CD14-positive monocyte (primary cell): ENCODE measurements at regions not wholly inside any gene's neighbourhood (a gene's known extent, or its start where the extent isn't known, plus 50 kb on each side); places are given as distances from the start of the nearest gene placed in this dataset.

Experiments
- DNase-seq, 3 donors: peaks; one replicate each; pipeline ENCODE4 v3.0.0-alpha.2; 2011 to 2022
- H2AFZ ChIP-seq: 2 replicates; pipeline ENCODE4 v1.6.0; 2012; ENCODE audit warnings: mild to moderate bottlenecking, low read depth, low read length, inconsistent platforms; ENCODE audit not compliant: insufficient read depth, poor library complexity, severe bottlenecking
- H3K27ac ChIP-seq, 2 donors: 1 replicate in 1 of 2; 2 replicates in 1 of 2; pipeline ENCODE4 v1.5.1; 2012 to 2013; ENCODE audit warnings: low read length in 2 of 2, control low read depth in 1 of 2, inconsistent platforms in 1 of 2, low read depth in 1 of 2, mild to moderate bottlenecking in 1 of 2
- H3K27me3 ChIP-seq, 2 donors: one replicate each; pipeline versions ENCODE4 v1.6.0 to v1.6.1; 2011 to 2013; ENCODE audit warnings: low read length in 2 of 2; ENCODE audit not compliant: control insufficient read depth in 2 of 2, insufficient read depth in 2 of 2
- H3K36me3 ChIP-seq, 2 donors: replicated peaks in 1 of 2; 1 replicate in 1 of 2; 2 replicates in 1 of 2; pipeline versions ENCODE4 v1.5.1 to v1.6.1; 2012 to 2013; ENCODE audit warnings: low read length in 2 of 2, control low read depth in 1 of 2, inconsistent platforms in 1 of 2, mild to moderate bottlenecking in 1 of 2; ENCODE audit not compliant: insufficient read depth in 2 of 2, control insufficient read depth in 1 of 2
- H3K4me1 ChIP-seq, 2 donors: 1 replicate in 1 of 2; 2 replicates in 1 of 2; pipeline versions ENCODE4 v1.5.1 to v1.6.1; 2012 to 2013; ENCODE audit warnings: low read length in 2 of 2, control low read depth in 1 of 2, inconsistent platforms in 1 of 2, mild to moderate bottlenecking in 1 of 2, moderate library complexity in 1 of 2; ENCODE audit not compliant: insufficient read depth in 2 of 2, control insufficient read depth in 1 of 2
- H3K4me2 ChIP-seq: replicated peaks from 2 replicates; pipeline ENCODE3; 2012; ENCODE audit warnings: low read length, moderate library complexity, mild to moderate bottlenecking; ENCODE audit not compliant: poor library complexity, severe bottlenecking; ENCODE audit errors: extremely low read depth
- H3K4me3 ChIP-seq, 3 experiments: fragments of 200-600 bp in 1 of 3; sonication (generic) in 1 of 3; replicated peaks in 1 of 3; 1 replicate in 2 of 3; 2 replicates in 1 of 3; pipeline ENCODE4 v1.5.1; 2011 to 2013; ENCODE audit warnings: low read length in 3 of 3, mild to moderate bottlenecking in 3 of 3, control low read depth in 2 of 3, low read depth in 2 of 3, inconsistent platforms in 1 of 3, moderate library complexity in 1 of 3
- H3K79me2 ChIP-seq: 2 replicates; pipeline ENCODE4 v1.6.0; 2012; ENCODE audit warnings: mild to moderate bottlenecking, control low read depth, inconsistent platforms, low read length, moderate library complexity; ENCODE audit not compliant: insufficient read depth
- H3K9ac ChIP-seq: 2 replicates; pipeline ENCODE4 v1.6.0; 2017; ENCODE audit warnings: low read length, mild to moderate bottlenecking; ENCODE audit not compliant: insufficient read depth, poor library complexity, severe bottlenecking
- H3K9me3 ChIP-seq, 2 donors: replicated peaks in 1 of 2; 1 replicate in 1 of 2; 2 replicates in 1 of 2; pipeline versions ENCODE4 v1.5.1 to v1.6.1; 2012 to 2013; ENCODE audit warnings: low read length in 2 of 2, control low read depth in 1 of 2; ENCODE audit not compliant: control insufficient read depth in 1 of 2, insufficient read depth in 1 of 2
- H4K20me1 ChIP-seq: 2 replicates; pipeline ENCODE4 v1.6.0; 2012; ENCODE audit warnings: mild to moderate bottlenecking, low read length, control low read depth, moderate library complexity; ENCODE audit not compliant: insufficient read depth
- H3K27ac Mint-ChIP-seq, 7 donors: one replicate each; pipeline ENCODE4 v1.8.0; 2020; ENCODE audit warnings: mild to moderate bottlenecking in 7 of 7, mixed read lengths in 7 of 7, moderate library complexity in 6 of 7, inconsistent platforms in 2 of 7
- H3K27me3 Mint-ChIP-seq, 3 donors: one replicate each; pipeline ENCODE4 v1.8.0; 2021 to 2022; ENCODE audit warnings: low read depth in 3 of 3, mild to moderate bottlenecking in 3 of 3, mixed read lengths in 3 of 3, moderate library complexity in 3 of 3, inconsistent platforms in 1 of 3
- H3K36me3 Mint-ChIP-seq, 2 donors: one replicate each; pipeline ENCODE4 v1.8.0; 2020; ENCODE audit warnings: mixed read lengths in 2 of 2, inconsistent platforms in 1 of 2, mild to moderate bottlenecking in 1 of 2
- H3K4me1 Mint-ChIP-seq: one replicate; pipeline ENCODE4 v1.8.0; 2020; ENCODE audit warnings: mild to moderate bottlenecking, mixed read lengths
- H3K4me3 Mint-ChIP-seq, 2 donors: one replicate each; pipeline ENCODE4 v1.8.0; 2020; ENCODE audit warnings: mild to moderate bottlenecking in 2 of 2, mixed read lengths in 2 of 2, moderate library complexity in 1 of 2
- H3K9me3 Mint-ChIP-seq, 7 donors: one replicate each; pipeline ENCODE4 v1.8.0; 2020 to 2022; ENCODE audit warnings: mixed read lengths in 7 of 7, mild to moderate bottlenecking in 6 of 7, moderate library complexity in 6 of 7, inconsistent platforms in 2 of 7
- CTCF ChIP-seq: fragments of 200-600 bp; IDR thresholded peaks from one replicate; pipeline ENCODE4 v1.8.0; 2022; ENCODE audit warnings: antibody characterized with exemption, mild to moderate bottlenecking
- WGBS: methylation state at CpG from one replicate; pipeline ENCODE4 v1.1.5; 2013; ENCODE audit warnings: missing lambda C conversion rate; ENCODE audit not compliant: insufficient coverage; 5-methylcytosine and 5-hydroxymethylcytosine counted together
- intact Hi-C, 2 donors: fragments of 100-400 bp; cut with micrococcal nuclease; formaldehyde crosslinking; loops; one replicate each; pipeline versions ENCODE4 v1.15.0 to v1.15.1; 2023

GRCh38 chr18:43952398-43952797, 675.1 kb upstream of the SYT4 start:
- 89% methylated on average over 3 of the region's 3 CpGs for WGBS
- no peak for TF ChIP-seq CTCF
- no peaks in the 10 kb centered on the region for H3K36me3 ChIP-seq
- H3K4me1 ChIP-seq = no peaks in the 10 kb centered on the region
- intact Hi-C loops = no loop called here
- H3K4me2 ChIP-seq = no peak overlapping the region
- H3K79me2 ChIP-seq = no peaks in the 10 kb centered on the region
- peaks cover 0 to 6% of the 10 kb centered on the region in 2 donors for H3K9me3 ChIP-seq
- H3K9ac ChIP-seq = no peak overlapping the region
- Mint-ChIP-seq H3K27ac (no peak overlapping the region), H3K36me3 (no peaks in the 10 kb centered on the region), H3K4me1 (no peaks in the 10 kb centered on the region), H3K27me3 (no peaks in the 10 kb centered on the region), H3K4me3 (no peak overlapping the region), H3K9me3 (peaks cover 0 to 14% (median 0%) of the 10 kb centered on the region in 7 donors)
- H2AFZ ChIP-seq = no peak overlapping the region
- DNase-seq = no peak
- H3K4me3 ChIP-seq = no peak overlapping the region
- no peaks in the 10 kb centered on the region for H3K27me3 ChIP-seq
- H3K27ac ChIP-seq = no peak overlapping the region
- H4K20me1 ChIP-seq = no peaks in the 10 kb centered on the region

- H3K9me3 ChIP-seq = no peaks in the 10 kb centered on the region
- no peaks in the 10 kb centered on the region for H3K36me3 ChIP-seq
- TF ChIP-seq CTCF = no peak
- H3K27me3 ChIP-seq = no peaks in the 10 kb centered on the region
- peak overlapping the region in 1 of 2 donors; percentile 26 for H3K4me3 Mint-ChIP-seq
- no CpG with 5 or more reads among the region's 3 CpGs for WGBS
- no peaks in the 10 kb centered on the region for H3K4me1 Mint-ChIP-seq
- no peak overlapping the region for H3K27ac Mint-ChIP-seq
- H3K9me3 Mint-ChIP-seq = peaks cover 0 to 6% (median 0%) of the 10 kb centered on the region in 7 donors
- H3K36me3 Mint-ChIP-seq = no peaks in the 10 kb centered on the region
- H4K20me1 ChIP-seq = no peaks in the 10 kb centered on the region
- H3K4me1 ChIP-seq = no peaks in the 10 kb centered on the region
- intact Hi-C loops = no loop called here
- DNase-seq = no peak
- H2AFZ ChIP-seq = no peak overlapping the region
- H3K27me3 Mint-ChIP-seq = no peaks in the 10 kb centered on the region
- H3K27ac ChIP-seq = no peak overlapping the region
- no peak overlapping the region for H3K9ac ChIP-seq
- H3K4me3 ChIP-seq = no peak overlapping the region
- no peaks in the 10 kb centered on the region for H3K79me2 ChIP-seq
- H3K4me2 ChIP-seq = no peak overlapping the region
Observed at GRCh38 chr18:43961722-43962121, 684.4 kb upstream of the SYT4 start.
